HG02885 (cell line): ENCODE measurements at regions not wholly inside any gene's neighbourhood (a gene's known extent, or its start where the extent isn't known, plus 50 kb on each side); places are given as distances from the start of the nearest gene placed in this dataset.
A peak's percentile ranks its signal among the peaks of the same experiment; 100 is the strongest.
"Not testable (repeated sequence)": the region's sequence is repeated elsewhere in the genome, so short reads cannot be mapped to it uniquely, and the experiment has no call there.

Experiments used
- ATAC-seq: cut with Tn5 transposase; IDR thresholded peaks from one replicate; pipeline ENCODE4 v1.9.1; 2021; ENCODE audit warnings: mild to moderate bottlenecking; ENCODE audit not compliant: unreplicated experiment, poor library complexity

DNA sequence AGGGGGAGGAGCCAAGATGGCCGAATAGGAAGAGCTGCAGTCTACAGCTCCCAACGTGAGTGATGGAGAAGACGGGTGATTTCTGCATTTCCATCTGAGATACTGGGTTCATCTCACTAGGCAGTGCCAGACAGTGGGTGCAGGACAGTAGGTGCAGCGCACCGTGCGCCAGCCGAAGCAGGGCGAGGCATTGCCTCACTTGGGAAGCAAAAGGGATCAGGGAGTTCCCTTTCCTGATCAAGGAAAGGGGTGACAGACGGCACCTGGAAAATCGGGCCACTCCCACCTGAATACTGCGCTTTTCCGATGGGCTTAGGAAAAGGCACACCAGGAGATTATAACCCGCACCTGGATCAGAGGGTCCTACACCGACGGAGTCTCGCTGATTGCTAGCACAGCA is 121.1 kb upstream of the SESTD1 start:
- ATAC-seq = not testable (repeated sequence)

DNA sequence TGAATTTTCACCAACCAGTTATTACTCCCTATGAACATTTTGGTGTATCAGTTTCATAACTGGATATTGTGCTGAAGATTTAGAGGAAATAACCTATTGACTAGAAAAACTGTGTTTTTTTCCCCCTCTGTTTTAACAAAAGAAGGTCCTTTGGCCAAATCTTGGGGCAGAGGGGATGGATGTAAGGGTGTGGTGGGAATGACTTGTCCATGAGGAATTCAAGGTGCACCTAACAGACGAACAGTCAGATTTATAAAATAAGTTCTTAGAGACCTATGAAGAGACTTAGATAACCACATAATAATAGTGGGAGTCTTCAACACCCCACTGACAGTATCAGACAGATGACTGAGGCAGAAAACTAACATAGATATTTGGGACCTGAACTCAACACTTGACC is 119.3 kb upstream of the SESTD1 start:
- no peak for ATAC-seq

DNA sequence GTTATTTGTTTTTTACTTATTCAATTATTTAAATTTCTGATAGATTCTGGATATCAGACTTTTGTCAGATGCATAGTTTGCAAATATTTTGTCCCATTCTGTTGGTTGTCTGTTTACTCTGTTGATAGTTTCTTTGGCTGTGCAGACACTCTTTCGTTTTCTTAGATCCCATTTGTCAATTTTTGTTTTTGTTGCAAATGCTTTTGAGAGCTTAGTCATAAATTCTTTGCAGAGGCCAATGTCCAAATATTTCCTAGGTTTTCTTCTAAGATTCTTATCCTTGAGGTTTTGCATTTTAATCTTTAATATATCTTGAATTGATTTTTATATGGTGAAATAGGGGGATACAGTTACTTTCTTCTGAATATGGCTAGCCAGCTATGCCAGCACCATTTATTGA is 112.7 kb upstream of the SESTD1 start:
- no peak for ATAC-seq

DNA sequence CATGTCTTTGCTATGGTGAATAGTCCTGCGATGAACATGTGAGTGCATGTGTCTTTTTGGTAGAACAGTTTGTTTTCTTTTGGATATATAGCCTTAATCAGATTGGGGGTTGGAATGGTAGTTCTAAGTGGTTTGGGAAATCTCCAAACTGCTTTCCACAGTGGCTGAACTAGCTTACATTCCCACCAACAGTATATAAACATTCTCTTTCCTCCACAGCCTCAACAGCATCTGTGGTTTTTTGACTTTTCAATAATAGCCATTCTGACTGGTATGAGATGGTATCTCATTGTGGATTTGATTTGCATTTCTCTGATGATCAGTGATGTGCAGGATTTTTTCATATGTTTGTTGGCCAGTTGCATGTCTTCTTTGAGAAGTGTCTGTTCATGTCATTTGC is 112.2 kb upstream of the SESTD1 start:
- ATAC-seq = no peak

DNA sequence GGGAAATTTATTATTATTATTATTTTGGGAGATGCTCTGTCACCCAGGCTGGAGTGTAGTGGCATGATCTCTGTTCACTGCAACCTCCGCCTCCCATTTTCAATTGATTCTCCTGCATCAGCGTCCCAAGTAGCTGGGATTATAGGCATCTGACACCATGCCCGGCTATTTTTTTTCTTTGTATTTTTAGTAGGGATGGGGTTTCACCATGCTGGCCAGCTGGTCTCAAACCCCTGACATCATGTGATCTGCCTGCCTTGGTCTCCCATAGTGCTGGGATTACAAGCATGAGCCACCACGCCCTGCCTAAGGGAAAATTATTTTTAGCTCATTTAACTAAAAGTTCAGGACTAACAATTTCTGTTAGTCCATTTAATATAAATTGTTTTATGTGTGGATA is 109.2 kb upstream of the SESTD1 start:
- ATAC-seq = no peak

DNA sequence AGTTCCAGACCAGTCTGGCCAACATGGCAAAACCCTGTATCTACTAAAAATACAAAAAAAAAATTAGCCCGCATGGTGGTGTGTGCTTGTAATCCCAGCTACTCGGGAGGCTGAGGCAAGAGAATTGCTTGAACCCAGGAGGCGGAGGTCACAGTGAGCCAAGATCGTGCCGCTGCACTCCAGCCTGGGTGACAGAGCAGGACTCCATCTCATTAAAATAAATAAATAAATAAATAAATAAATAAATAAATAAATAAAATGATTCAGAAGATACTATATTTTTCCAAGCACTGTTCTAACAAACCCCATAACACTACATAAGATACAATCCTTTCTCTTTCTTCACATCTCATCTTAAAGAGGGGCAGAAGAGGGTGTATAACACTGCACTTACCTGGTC is 100.9 kb upstream of the SESTD1 start:
- not testable (repeated sequence) for ATAC-seq

DNA sequence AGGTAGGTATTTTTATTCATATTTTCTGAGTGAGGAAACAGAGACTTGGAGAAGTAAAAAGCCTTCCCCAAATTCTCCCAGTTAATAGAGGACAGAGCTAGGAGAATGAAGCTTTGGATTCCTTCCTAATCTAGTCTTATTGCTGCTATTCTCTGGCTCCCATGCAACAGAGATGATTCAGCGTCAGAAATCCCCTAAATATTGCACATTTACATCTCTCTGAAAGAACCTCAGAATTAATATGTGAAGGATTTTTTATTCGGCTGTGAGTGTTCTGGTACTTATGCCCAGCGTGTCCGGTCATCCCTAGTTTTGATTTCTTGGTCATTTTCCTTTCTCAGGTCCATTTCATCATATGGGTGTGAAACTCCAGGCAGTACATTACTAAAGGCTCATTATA is 91.2 kb upstream of the SESTD1 start:
- ATAC-seq = no peak

DNA sequence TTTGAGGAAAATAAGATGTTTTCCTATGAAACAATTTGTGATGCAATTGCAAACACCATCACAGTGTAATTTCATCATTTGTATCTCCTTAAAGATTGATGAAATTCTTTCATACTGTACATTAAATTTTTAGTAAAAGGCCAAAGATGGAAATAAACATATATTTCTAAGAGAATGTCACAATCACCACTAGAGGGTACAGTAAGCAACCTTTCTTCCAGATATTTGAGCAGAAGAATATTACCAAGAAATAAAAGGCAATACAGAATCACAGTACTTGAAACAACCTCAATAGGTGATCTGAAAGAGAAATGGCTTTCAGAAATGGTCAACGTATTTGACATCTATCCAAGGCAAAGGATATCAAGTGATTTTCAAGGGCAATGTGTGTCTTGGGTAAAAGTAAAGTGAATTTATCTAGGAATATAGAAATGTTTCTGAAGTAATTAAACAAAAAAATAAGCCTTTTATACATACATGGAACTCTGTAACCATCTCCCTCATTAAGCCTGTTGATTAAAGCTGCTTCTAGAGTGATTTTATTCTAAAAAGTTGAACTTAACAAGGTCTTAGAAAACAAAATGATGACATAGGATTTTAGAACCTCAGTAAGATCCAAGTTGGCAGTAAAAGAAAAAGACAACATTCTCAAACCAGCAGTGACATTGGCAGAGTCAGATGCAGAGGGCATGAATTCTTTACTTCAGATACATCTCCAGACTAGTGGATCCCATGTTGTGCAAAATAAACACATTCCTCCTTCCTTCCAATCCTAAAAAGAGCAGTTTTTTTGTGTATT is 90.3 kb upstream of the SESTD1 start:
- no peak for ATAC-seq

DNA sequence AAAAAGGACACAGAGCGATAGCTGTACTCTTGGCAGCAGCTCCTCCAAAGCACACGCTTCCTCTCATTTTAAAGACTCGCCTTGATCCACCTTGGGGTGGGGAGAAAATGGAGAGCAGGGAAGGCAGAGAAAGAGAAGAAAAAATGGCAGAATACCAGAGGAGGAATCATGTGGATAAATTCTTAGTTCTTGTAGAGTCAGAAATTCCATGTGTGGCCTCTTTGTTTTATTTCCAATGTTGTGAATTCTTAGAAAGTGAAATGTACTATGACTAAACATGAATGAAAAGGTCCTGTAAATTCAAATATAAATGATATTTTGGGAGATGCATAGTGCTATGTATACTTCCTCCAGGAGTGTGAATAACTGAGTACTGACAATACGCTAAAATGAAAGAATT is 89.7 kb upstream of the SESTD1 start:
- ATAC-seq = no peak

DNA sequence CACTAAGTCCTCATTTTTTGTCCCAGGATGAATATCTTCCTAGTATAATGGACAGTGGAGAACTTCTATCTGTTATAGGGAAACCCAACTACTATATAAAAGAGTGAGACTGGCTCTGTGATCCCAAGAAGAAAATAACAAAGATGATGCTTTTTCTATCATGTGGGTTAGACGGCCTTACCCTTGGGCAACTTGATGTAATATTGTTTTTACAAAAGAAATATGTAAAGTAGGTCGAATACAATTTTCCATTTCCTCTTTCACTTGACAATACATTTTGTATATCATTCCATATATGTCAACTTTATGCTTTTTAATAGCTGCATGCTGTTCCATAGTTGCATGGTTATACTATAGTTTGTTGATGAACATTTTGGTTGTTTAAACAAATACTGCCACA is 87.5 kb upstream of the SESTD1 start:
- ATAC-seq = no peak

DNA sequence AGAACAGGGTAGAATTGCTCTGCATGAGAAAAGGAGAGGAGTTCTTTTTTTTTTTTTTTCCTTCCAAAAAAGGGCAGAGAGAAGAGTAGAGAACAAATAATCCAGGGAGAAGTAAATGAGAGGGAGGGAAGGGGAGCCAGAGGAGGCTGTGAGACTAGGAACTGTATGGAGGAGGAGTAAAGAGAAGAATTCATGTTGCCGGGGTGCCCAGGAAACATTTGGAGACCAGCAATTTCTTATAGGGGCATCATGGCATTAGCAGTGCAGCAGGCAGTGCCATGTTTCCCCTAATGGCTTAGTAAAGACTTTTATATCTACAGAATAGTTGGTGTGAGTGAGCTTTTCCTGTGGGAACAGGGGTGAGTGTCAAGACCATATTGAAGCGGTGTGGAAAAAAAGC is 86.4 kb upstream of the SESTD1 start:
- ATAC-seq = no peak

DNA sequence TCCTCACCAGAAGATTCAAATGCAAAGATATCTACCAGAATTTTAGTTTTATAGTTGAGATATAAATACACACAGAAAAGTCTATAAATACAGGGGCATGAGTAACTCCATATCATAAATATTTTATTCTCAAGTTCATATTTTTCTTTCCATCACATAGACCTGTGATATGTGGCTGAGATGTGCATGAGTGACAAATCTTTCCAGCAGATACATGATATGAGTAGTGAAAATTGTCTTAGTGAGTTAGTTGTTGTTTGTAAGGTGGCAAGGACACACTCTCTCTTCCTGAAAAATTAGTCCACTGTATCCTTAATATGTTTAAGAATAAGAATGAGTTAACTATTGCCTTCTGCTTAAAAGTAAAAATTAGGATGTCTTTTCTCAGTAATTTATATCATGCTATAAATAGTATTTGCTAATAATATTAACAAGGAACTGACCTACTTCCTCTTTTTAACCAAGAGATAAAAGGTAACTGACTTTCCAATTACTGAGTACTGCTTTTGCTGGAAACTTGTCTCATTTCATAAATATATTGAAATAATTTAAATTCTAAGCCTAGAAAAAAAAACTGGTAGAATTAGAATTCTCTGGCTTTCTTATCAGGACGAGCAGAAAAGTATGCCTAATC is 85.2 kb upstream of the SESTD1 start:
- peak; percentile 76 for ATAC-seq

DNA sequence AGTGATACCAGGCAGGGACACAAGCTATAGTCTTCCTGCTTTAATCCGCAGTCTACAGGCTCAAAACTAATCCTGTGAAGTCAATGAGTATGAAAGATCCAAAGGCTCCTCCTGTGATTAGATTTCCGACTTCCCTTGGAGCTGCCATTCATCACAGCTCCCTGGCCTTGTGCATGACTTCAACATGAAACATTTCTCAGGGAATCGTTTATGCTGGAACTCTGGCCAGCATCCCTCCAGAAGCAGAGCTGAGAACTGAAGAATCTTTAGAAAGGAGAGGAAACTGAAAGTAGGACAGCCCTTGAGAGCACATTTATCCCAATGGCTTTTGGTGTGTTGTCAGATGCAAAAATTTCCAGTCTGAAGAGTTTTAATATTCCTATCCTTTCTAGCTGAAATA is 84.3 kb upstream of the SESTD1 start:
- ATAC-seq = no peak

DNA sequence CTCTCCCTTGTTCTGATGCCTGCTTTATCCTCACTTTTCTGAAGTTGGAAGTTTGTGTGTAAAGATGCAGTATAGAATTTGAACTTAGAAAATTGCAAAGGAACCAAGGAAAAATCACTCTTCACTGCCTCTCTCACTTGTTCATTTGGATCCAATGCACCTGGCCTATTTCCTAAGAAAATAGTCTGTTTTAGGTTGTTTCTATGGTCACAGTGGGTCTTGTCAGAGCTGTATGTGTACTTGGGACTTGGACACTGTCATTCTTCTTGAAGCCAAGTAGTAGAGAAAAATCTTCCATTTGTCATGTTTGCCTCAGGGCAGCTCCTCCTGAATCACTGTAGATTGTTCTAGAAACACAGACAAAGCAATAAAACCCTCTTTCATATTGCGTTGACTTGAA is 80.3 kb upstream of the SESTD1 start:
- no peak for ATAC-seq

DNA sequence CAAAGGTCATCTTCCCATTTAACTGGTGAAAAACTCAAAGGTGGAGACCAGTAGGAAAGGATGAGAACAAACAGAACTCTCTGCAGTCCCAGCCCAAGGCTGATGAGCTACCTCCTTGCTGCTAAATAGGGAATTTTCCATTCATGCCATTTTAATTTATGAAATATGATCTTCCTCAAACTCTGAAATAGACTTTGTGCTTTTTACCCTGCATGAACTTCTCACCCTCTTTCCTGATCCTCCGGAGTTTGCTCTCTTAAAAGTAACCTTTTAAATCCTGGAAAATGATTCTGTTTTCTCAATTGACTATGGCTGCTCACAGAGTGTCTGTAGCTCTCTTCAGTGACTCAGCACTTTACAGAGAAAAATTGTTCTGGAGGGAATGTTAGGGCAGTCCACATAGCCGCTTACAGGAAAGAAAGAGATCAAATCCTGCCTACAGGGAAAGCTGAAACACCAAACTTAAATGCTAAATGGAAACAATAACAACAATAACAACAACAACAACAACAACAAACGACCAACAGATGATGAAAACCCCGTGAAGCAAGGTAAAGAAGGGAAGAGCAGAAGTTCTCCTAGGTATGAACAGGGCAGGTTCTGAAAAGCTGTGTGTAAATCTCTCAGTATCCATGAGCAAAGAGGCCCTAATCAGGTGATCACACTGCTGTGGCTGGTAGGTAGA is 79.8 kb upstream of the SESTD1 start:
- ATAC-seq = no peak

DNA sequence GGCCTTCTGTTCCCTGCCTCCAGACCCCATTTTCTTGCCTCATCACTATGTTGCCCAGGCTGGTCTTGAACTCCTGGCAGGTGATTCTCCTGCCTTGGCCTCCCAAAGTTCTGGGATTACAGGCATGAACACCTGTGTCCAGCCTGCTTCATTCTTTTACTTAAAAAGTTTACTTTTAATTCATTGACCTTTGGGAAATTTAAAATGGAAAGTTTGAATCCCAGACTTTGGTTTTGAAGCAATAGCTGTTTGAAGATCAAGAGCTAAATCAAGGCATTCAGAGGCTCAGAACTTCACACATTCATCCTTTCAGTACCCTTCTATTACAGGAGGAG is 79.3 kb upstream of the SESTD1 start:
- no peak for ATAC-seq

DNA sequence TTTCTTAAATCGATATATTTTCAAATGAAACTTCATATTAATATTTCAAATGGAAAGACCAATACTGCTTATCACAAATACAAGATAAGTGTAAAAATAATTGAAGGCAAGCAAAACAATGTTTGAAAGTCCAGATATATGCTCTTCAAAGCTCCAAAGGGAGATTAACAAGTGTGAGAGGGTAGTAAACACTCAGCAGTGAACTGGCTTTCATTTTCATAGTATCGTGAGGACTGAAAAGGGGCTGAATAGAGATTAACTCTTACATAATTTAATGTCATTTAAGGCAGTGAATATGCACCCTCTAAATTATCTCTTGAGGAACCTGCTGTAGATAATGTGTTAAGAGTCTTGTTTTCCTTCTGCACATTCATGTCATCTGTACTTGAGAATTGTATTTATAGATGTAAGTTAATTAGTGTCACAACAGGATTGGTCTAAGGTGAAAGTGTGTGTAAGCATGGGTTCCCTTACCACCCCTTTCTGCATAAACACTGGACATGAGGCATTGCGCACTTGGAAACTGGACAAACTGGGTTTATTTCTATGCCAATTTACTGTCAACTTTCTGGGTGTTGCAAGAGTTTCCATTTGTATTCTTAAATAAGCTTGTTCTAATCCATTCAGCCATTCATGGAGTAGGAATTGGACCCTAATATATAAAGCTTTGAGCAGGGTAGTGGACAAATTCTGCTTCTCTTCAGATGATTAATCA is 76.7 kb upstream of the SESTD1 start:
- ATAC-seq = no peak

DNA sequence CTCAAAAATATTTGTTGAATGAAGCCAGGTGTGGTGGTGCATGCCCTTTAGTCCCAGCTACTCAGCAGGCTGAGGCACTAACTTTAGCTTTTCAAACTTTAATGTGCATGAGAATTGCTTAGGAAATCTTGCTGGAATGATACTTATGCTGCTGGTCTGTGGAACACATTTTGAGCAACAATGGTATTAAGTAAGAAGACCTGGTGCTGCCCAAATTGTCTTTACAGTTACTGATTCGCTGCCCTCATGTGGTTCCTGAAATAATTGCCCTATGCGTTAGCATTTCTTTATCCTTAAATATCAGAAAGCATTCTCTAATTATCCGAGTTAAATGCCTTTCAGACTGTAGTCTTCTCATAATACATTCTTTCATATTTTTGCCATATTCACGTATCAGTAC is 76.0 kb upstream of the SESTD1 start:
- ATAC-seq = no peak

DNA sequence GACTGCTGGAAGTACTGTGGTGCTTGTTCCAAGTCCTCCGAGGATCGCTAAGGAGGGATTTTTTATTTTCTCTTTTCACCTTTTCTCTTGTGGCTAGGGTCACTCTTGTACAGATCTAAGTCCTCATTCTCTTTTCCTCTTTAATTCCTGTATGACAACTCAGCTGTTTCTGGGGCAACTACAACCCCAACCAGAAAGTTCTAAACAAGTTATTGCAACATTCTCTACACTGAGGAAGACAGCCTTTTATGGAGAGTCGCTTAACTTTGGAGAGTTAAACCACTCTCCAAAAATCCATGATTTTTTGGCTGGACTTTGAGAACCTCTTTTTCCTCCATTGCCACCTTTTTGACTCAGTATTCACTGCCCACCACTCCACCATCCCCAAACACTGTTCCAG is 74.0 kb upstream of the SESTD1 start:
- ATAC-seq = no peak

DNA sequence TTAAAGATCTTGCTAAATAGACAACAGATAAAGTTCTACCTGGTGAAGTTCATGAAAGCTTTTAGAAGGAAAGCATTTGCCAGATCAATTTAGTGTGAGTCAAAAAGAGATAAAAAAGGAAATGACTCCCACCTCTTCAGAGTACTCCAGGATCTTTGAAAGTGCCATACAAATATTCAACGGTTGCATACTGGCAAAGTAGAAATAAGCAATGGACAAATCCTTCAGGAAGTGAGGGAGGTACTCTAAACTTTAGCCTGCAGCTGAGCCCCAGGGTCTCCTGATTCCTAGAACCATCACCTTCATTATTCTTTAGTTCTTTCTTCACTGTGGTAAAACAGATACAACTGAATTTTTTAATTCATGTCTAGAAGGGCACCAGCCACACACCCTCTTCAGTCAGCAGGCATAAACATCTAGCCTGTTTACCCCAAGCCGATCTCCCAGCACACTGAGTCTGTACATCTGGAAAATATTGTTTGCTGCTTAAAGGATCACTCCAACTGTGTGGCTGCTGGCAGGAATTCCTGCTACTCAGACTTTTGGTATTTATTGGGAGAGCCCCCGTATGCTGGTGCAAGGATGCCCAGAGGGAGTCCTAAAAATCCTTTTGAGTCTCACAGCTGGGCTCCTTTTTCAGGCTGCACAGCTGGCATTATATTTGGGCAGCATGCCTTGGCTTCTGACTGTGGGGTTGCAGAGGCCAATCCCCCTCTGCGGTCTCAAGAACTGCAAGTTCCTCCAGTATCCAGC is 72.3 kb upstream of the SESTD1 start:
- no peak for ATAC-seq
